K562 (cell line): ENCODE measurements at regions not wholly inside any gene's neighbourhood (a gene's known extent, or its start where the extent isn't known, plus 50 kb on each side); places are given as distances from the start of the nearest gene placed in this dataset.

Source experiments
- ATAC-seq: fragments of 200-7000 bp; cut with Tn5 transposase; 3 replicates; pipeline ENCODE4 v1.9.1; 2020; ENCODE audit warnings: moderate library complexity
- BruUV-seq: library from RNA; stranded (reverse); fragments of 400-500 nt; replicated peaks from 2 replicates; lab custom pipeline; 2021; lab: Mats Ljungman, UMichigan
- CTCF ChIA-PET: fragments of 300-600 bp; formaldehyde crosslinking; extraction: SDS; loops from one replicate; lab custom pipeline; 2021; ENCODE audit warnings: low intra/inter-chr PET ratio; lab: Yijun Ruan, JAX
- POLR2A ChIA-PET: fragments of 300-600, 350-650 bp; sonication (Branson Sonifier 250); formaldehyde crosslinking; extraction: SDS; loops from one replicate; lab custom pipeline; 2021; ENCODE audit warnings: antibody characterized with exemption, inconsistent platforms; lab: Yijun Ruan, JAX
- DNase-seq, 4 experiments: peaks; one replicate each; pipeline versions ENCODE4 v3.0.0 to v3.0.0-alpha.2; 2011 to 2018; ENCODE audit warnings: low spot score in 3 of 4, mixed read lengths in 3 of 4; ENCODE audit errors: extremely low read depth in 1 of 4
- FAIRE-seq: peaks from 2 replicates; lab custom pipeline; 2011; peaks lifted over from hg19 to GRCh38; lab: Jason Lieb, UNC
- H2AFZ ChIP-seq: 2 replicates; pipeline ENCODE4 v1.6.0; 2011; ENCODE audit warnings: low read depth, low read length, control low read depth, inconsistent platforms
- H3K27ac ChIP-seq: fragments of 200-600 bp; 3 replicates; pipeline ENCODE4 v1.8.0; 2011; ENCODE audit warnings: low read depth, mild to moderate bottlenecking, control low read depth, inconsistent platforms, low read length, moderate library complexity, mixed read lengths; ENCODE audit errors: extremely low read depth
- H3K27me3 ChIP-seq, 2 experiments: fragments of 300-600 bp in 1 of 2; 2 replicates in 1 of 2; 3 replicates in 1 of 2; pipeline versions ENCODE4 v1.6.0 to v1.8.0; 2011; ENCODE audit warnings: inconsistent platforms in 2 of 2, low read length in 2 of 2, mild to moderate bottlenecking in 1 of 2, mixed read lengths in 1 of 2, moderate library complexity in 1 of 2; ENCODE audit not compliant: control insufficient read depth in 2 of 2, insufficient read depth in 2 of 2
- H3K36me3 ChIP-seq: fragments of 300-600 bp; 3 replicates; pipeline ENCODE4 v1.8.0; 2011; ENCODE audit warnings: mild to moderate bottlenecking, low read length, inconsistent platforms; ENCODE audit not compliant: control insufficient read depth, insufficient read depth
- H3K4me1 ChIP-seq, 2 experiments: fragments of 200-600 bp in 1 of 2; replicated peaks in 1 of 2; 2 replicates in 1 of 2; 3 replicates in 1 of 2; pipeline versions ENCODE4 v1.5.1 to v1.8.0; 2011; ENCODE audit warnings: inconsistent platforms in 2 of 2, low read length in 2 of 2, mild to moderate bottlenecking in 1 of 2, mixed read lengths in 1 of 2, moderate library complexity in 1 of 2; ENCODE audit not compliant: control insufficient read depth in 2 of 2, insufficient read depth in 2 of 2
- H3K4me2 ChIP-seq: 2 replicates; pipeline ENCODE4 v1.6.1; 2011; ENCODE audit warnings: low read length, control low read depth, inconsistent platforms, mixed read lengths; ENCODE audit not compliant: insufficient read depth
- H3K4me3 ChIP-seq: fragments of 200-600 bp; sonication (generic), shearing (Covaris generic); 2 replicates; pipeline ENCODE4 v1.5.1; 2016; ENCODE audit warnings: control low read depth, inconsistent platforms
- H3K79me2 ChIP-seq: fragments of 200-600 bp; 3 replicates; pipeline ENCODE4 v1.8.0; 2011; ENCODE audit warnings: low read length, inconsistent platforms; ENCODE audit not compliant: control insufficient read depth, insufficient read depth
- H3K9ac ChIP-seq, 2 experiments: 2 replicates each; pipeline versions ENCODE4 v1.6.0 to v1.6.1; 2011; ENCODE audit warnings: low read depth in 2 of 2, low read length in 2 of 2, control low read depth in 1 of 2, inconsistent platforms in 1 of 2, mild to moderate bottlenecking in 1 of 2, mixed read lengths in 1 of 2; ENCODE audit not compliant: insufficient read depth in 1 of 2
- H3K9me1 ChIP-seq: one replicate; pipeline ENCODE4 v1.6.0; 2011; ENCODE audit warnings: inconsistent platforms, mild to moderate bottlenecking, low read length, moderate library complexity; ENCODE audit not compliant: control insufficient read depth, insufficient read depth
- H3K9me3 ChIP-seq: replicated peaks from 2 replicates; pipeline ENCODE4 v1.5.1; 2011; ENCODE audit warnings: low read depth, low read length, inconsistent platforms; ENCODE audit not compliant: control insufficient read depth, insufficient read depth
- H4K20me1 ChIP-seq: replicated peaks from 2 replicates; pipeline ENCODE4 v1.6.1; 2011; ENCODE audit warnings: low read length, inconsistent platforms, mixed read lengths; ENCODE audit not compliant: control insufficient read depth, insufficient read depth
- ADNP ChIP-seq: fragments of 200-800 bp; sonication (Bioruptor generic); IDR thresholded peaks from 2 replicates; pipeline ENCODE4 v1.6.1; 2016; ENCODE audit warnings: missing genetic modification characterization, missing compliant biosample characterization
- BCOR ChIP-seq: fragments of 450-650 bp; IDR thresholded peaks from 2 replicates; pipeline ENCODE4 v1.6.1; 2016
- CHD1 ChIP-seq: fragments of 200-600 bp; sonication (generic); IDR thresholded peaks from one replicate; pipeline ENCODE4 v1.6.1; 2012; ENCODE audit warnings: mild to moderate bottlenecking, moderate library complexity, low read length, inconsistent platforms
- KAT8 ChIP-seq: fragments of 450-650 bp; IDR thresholded peaks from 2 replicates; pipeline ENCODE4 v1.6.1; 2016; ENCODE audit warnings: low read depth, mild to moderate bottlenecking
- RBM25 ChIP-seq: fragments of 200-400 bp; formaldehyde crosslinking; IDR thresholded peaks from 2 replicates; pipeline ENCODE4 v1.6.1; 2018; ENCODE audit warnings: low read length, low read depth, moderate library complexity; ENCODE audit not compliant: severe bottlenecking
- SRSF1 ChIP-seq: fragments of 200-400 bp; formaldehyde crosslinking; IDR thresholded peaks from 2 replicates; pipeline ENCODE4 v1.6.1; 2017; ENCODE audit warnings: mild to moderate bottlenecking, low read depth, low read length, moderate library complexity
- TBL1XR1 ChIP-seq, 2 experiments: IDR thresholded peaks; 2 replicates each; pipeline ENCODE4 v1.6.1; 2012; ENCODE audit warnings: improper control_type of control experiment in 2 of 2, low read length in 2 of 2, mild to moderate bottlenecking in 1 of 2
- ZFP36 ChIP-seq: fragments of 150-350 bp; IDR thresholded peaks from 2 replicates; pipeline ENCODE4 v1.6.1; 2018; ENCODE audit warnings: low read length, low read depth; ENCODE audit not compliant: partially characterized antibody
- ZNF133 ChIP-seq: fragments of 250-450 bp; sonication (Bioruptor Pico); IDR thresholded peaks from 2 replicates; pipeline ENCODE4 v1.4.0; 2020; ENCODE audit warnings: mild to moderate bottlenecking
- ZNF785 ChIP-seq: fragments of 250-450 bp; sonication (Bioruptor Pico); IDR thresholded peaks from 2 replicates; pipeline ENCODE4 v1.4.0; 2020; ENCODE audit warnings: mild to moderate bottlenecking
- WGBS: fragments of 100-300 bp; shearing (Covaris generic); methylation state at CpG from one replicate; pipeline ENCODE4 v1.1.6; 2016; ENCODE audit warnings: low coverage, mixed read lengths; ENCODE audit not compliant: insufficient coverage; ENCODE audit errors: missing lambda C conversion rate; 5-methylcytosine and 5-hydroxymethylcytosine counted together
- in situ Hi-C: fragments of 300-500 bp; cut with MboI; formaldehyde crosslinking; loops from 4 replicates; pipeline ENCODE4 v1.15.0; 2018; ENCODE audit warnings: inconsistent platforms, mixed read lengths
- intact Hi-C: fragments of 100-400 bp; cut with micrococcal nuclease; formaldehyde crosslinking; loops from 2 replicates; pipeline ENCODE4 v1.14.2; 2022
- TF ChIP-seq, protein P1 (sequence below): fragments of 450-650 bp; formaldehyde crosslinking; IDR thresholded peaks from 2 replicates; pipeline ENCODE4 v1.4.0; 2020; ENCODE audit warnings: mild to moderate bottlenecking

DNA sequence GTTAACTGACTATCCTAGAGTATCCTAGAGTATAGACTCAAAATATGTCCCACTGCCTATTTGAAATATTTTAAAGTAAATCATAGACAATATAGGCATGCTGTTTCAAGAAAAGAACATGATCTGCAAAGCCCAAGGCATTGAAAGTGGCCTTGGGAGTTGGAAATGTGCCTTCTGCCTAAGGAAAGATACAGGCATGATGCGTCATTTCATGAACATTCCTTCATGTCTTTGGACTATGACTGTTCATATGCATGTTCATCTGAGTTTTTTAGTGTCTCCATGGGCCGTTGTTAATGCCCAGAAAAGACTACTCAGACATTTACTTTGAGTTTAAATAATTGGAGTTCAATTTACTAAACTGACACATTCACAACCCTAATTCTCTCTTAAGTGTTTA, 69.7 kb upstream of the PRDM11 start (continued):
- TF ChIP-seq ZNF785 (CRISPR knock-in tag) (no peak), CHD1 (no peak), ZNF133 (CRISPR knock-in tag) (no peak), KAT8 (no peak)
- TF ChIP-seq, protein P1, sequence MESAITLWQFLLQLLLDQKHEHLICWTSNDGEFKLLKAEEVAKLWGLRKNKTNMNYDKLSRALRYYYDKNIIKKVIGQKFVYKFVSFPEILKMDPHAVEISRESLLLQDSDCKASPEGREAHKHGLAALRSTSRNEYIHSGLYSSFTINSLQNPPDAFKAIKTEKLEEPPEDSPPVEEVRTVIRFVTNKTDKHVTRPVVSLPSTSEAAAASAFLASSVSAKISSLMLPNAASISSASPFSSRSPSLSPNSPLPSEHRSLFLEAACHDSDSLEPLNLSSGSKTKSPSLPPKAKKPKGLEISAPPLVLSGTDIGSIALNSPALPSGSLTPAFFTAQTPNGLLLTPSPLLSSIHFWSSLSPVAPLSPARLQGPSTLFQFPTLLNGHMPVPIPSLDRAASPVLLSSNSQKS (CRISPR knock-in tag) = no peak
- TF ChIP-seq, all 486 proteins: peak for 0

DNA sequence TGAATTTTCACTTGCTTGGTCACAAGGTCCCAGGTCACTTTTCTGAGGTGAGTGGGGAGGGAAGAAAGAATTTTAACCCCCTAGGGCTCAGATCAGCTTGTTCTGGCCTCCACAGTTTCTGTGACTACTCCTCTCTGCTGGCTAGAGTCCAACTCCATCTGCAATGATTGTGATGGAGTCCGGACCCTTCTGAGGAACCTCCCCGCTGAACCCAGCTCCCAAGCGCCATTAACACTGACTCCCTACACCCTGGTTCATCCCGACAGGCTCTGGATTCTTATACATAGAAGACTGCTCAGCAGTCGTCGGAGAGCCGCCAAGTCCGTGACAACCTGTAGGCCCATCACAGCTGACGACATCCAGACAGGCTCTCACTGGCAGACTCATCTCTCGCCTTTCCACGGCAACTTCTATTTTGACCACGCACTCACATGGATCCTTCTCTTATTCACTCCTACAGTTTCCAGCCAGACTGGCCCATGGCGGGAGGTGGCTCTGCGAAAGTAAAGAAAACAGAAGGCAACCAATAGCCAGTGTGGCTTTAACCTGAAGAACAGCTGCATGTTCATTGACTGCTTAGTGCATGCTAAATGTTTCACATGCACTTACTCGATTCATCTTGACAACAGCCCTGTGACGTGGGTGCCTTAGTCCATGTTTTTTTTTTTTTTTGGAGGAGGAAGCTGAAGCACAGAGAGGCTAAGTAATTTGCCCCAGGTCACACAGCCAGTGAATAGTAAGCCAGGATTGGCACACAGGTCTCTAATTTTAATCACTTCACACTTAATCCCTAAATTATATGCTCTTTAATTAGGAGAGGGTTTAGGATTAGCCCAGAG, 68.0 kb upstream of the PRDM11 start:
- intact Hi-C loops = no loop called here
- no peaks in the 10 kb centered on the region for H3K9me3 ChIP-seq
- CTCF ChIA-PET = no interaction called here
- peaks cover 5% of the 10 kb centered on the region; the same call in 1 of the 2 replicates for H4K20me1 ChIP-seq
- FAIRE-seq = no peak
- POLR2A ChIA-PET = interaction anchor here (0.5 to 1.0 kb wide), 3 partner anchors 18 to 1217 kb away, joined by 3 to 4 read pairs (median 3); no protein-coding TSS in a partner anchor
- no peak for ATAC-seq
- H3K4me1 ChIP-seq = no peaks in the 10 kb centered on the region
- no peaks in the 10 kb centered on the region for H3K36me3 ChIP-seq
- no TSS peak for BruUV-seq
- H3K4me3 ChIP-seq = no peak overlapping the region
- TF ChIP-seq ADNP (tag) (peak; percentile 59; the same call in 1 of the 2 replicates), ZFP36 (peak; percentile 76), TBL1XR1 (IDR thresholded peaks at IDR 0.05; ENCODE audit: low read length in 2 of 2) (no peak), SRSF1 (no peak), BCOR (peak; percentile 51; the same call in 1 of the 2 replicates), RBM25 (peak; percentile 78)
- WGBS = under 1% methylated on average over 15 of the region's 16 CpGs
- H2AFZ ChIP-seq = no peak overlapping the region
- peaks cover 2 to 6% of the 10 kb centered on the region in 2 experiments; a peak in 1 of 5 replicates for H3K27me3 ChIP-seq
- no peak for DNase-seq
- H3K79me2 ChIP-seq = no peaks in the 10 kb centered on the region
- H3K9me1 ChIP-seq = no peaks in the 10 kb centered on the region
- H3K27ac ChIP-seq = no peak overlapping the region
- H3K4me2 ChIP-seq = no peak overlapping the region
- H3K9ac ChIP-seq = no peak overlapping the region
- in situ Hi-C loops = no loop called here
